Fibroblast of lung (primary cell): ENCODE measurements at regions not wholly inside any gene's neighbourhood (a gene's known extent, or its start where the extent isn't known, plus 50 kb on each side); places are given as distances from the start of the nearest gene placed in this dataset.
"Not testable (repeated sequence)": the region's sequence is repeated elsewhere in the genome, so short reads cannot be mapped to it uniquely, and the experiment has no call there.

Experiments used
- DNase-seq, 2 donors: peaks; one replicate each; pipeline versions ENCODE4 v3.0.0 to v3.0.0-alpha.2; 2010; ENCODE audit warnings: low read depth in 2 of 2
- H2AFZ ChIP-seq: 2 replicates; pipeline ENCODE4 v1.5.1; 2012; ENCODE audit warnings: low read length, control low read depth, inconsistent platforms
- H3K27ac ChIP-seq: 2 replicates; pipeline ENCODE4 v1.5.1; 2011; ENCODE audit warnings: low read length, control low read depth; ENCODE audit not compliant: insufficient read depth
- H3K27me3 ChIP-seq: 2 replicates; pipeline ENCODE4 v1.5.1; 2011; ENCODE audit warnings: mild to moderate bottlenecking, low read length; ENCODE audit not compliant: control insufficient read depth, insufficient read depth
- H3K36me3 ChIP-seq: 2 replicates; pipeline ENCODE4 v1.5.1; 2011; ENCODE audit warnings: low read length; ENCODE audit not compliant: control insufficient read depth, insufficient read depth
- H3K4me1 ChIP-seq: 2 replicates; pipeline ENCODE4 v1.5.1; 2011; ENCODE audit warnings: low read length; ENCODE audit not compliant: control insufficient read depth, insufficient read depth; ENCODE audit errors: extremely low read depth
- H3K4me2 ChIP-seq: 2 replicates; pipeline ENCODE4 v1.5.1; 2011; ENCODE audit warnings: low read length, control low read depth; ENCODE audit not compliant: insufficient read depth; ENCODE audit errors: extremely low read depth
- H3K4me3 ChIP-seq, 4 experiments: fragments of 200-600 bp in 1 of 4; sonication (generic) in 1 of 4; replicated peaks in 1 of 4; 2 replicates each; pipeline ENCODE4 v1.5.1; 2011 to 2016; ENCODE audit warnings: low read length in 4 of 4, low read depth in 3 of 4, mild to moderate bottlenecking in 3 of 4, control low read depth in 2 of 4, inconsistent platforms in 1 of 4, mixed read lengths in 1 of 4; ENCODE audit not compliant: insufficient read depth in 1 of 4; ENCODE audit errors: control extremely low read depth in 1 of 4
- H3K79me2 ChIP-seq: 2 replicates; pipeline ENCODE4 v1.5.1; 2012; ENCODE audit warnings: mild to moderate bottlenecking, low read length, inconsistent platforms; ENCODE audit not compliant: control insufficient read depth, insufficient read depth
- H3K9ac ChIP-seq: 2 replicates; pipeline ENCODE4 v1.5.1; 2011; ENCODE audit warnings: mild to moderate bottlenecking, low read length, control low read depth; ENCODE audit not compliant: insufficient read depth
- H3K9me3 ChIP-seq: 2 replicates; pipeline ENCODE4 v1.5.1; 2012; ENCODE audit warnings: low read depth, low read length; ENCODE audit not compliant: control insufficient read depth, insufficient read depth
- H4K20me1 ChIP-seq: 2 replicates; pipeline ENCODE4 v1.5.1; 2011; ENCODE audit warnings: low read length; ENCODE audit not compliant: control insufficient read depth, insufficient read depth; ENCODE audit errors: extremely low read depth
- CTCF ChIP-seq, 2 donors: IDR thresholded peaks in 1 of 2; conservative IDR thresholded peaks in 1 of 2; 1 replicate in 1 of 2; 2 replicates in 1 of 2; pipeline ENCODE4 v1.5.1; 2011 to 2012; ENCODE audit warnings: low read length in 2 of 2, control low read depth in 1 of 2, inconsistent platforms in 1 of 2, low read depth in 1 of 2, mild to moderate bottlenecking in 1 of 2
- EZH2 ChIP-seq: IDR thresholded peaks from 2 replicates; pipeline ENCODE4 v1.5.1; 2012; ENCODE audit warnings: low read length, control low read depth, mild to moderate bottlenecking; ENCODE audit errors: missing control alignments

- Histone ChIP-seq H4K20me1 (no peaks in the 10 kb centered on the region), H3K27me3 (no peaks in the 10 kb centered on the region), H3K9ac (no peak overlapping the region), H3K4me3 (no peak overlapping the region), H2AFZ (no peak overlapping the region), H3K79me2 (no peaks in the 10 kb centered on the region), H3K36me3 (no peaks in the 10 kb centered on the region), H3K4me2 (no peak overlapping the region), H3K9me3 (no peaks in the 10 kb centered on the region), H3K4me1 (no peaks in the 10 kb centered on the region), H3K27ac (no peak overlapping the region)
- no peak for DNase-seq
- TF ChIP-seq EZH2 = no peak
- TF ChIP-seq CTCF (conservative IDR thresholded peaks at IDR 0.05 in 1 of 2, IDR thresholded peaks at IDR 0.05 in 1 of 2; ENCODE audit: low read depth in 1 of 2, low read length in 2 of 2) = no peak
These were observed 202.3 kb upstream of the GALNT2 start for GRCh38 chr1:229864686-229865230.

- not testable (repeated sequence) for H3K79me2 ChIP-seq, H3K36me3 ChIP-seq, H3K4me2 ChIP-seq, H3K27ac ChIP-seq, H3K9ac ChIP-seq, H3K9me3 ChIP-seq, H2AFZ ChIP-seq, H4K20me1 ChIP-seq, H3K4me1 ChIP-seq, H3K27me3 ChIP-seq, H3K4me3 ChIP-seq, DNase-seq
These were observed 201.7 kb upstream of the GALNT2 start for GRCh38 chr1:229865321-229865720.

- no peak overlapping the region for H3K4me2 ChIP-seq
- no peaks in the 10 kb centered on the region for H3K9me3 ChIP-seq
- H3K4me1 ChIP-seq = no peaks in the 10 kb centered on the region
- no peak overlapping the region for H3K4me3 ChIP-seq
- H3K27ac ChIP-seq = no peak overlapping the region
- H3K27me3 ChIP-seq = no peaks in the 10 kb centered on the region
- no peaks in the 10 kb centered on the region for H4K20me1 ChIP-seq
- no peaks in the 10 kb centered on the region for H3K36me3 ChIP-seq
- no peak overlapping the region for H3K9ac ChIP-seq
- DNase-seq = no peak
- H3K79me2 ChIP-seq = no peaks in the 10 kb centered on the region
- TF ChIP-seq CTCF (conservative IDR thresholded peaks at IDR 0.05 in 1 of 2, IDR thresholded peaks at IDR 0.05 in 1 of 2; ENCODE audit: low read depth in 1 of 2, low read length in 2 of 2) (no peak), EZH2 (no peak)
- H2AFZ ChIP-seq = no peak overlapping the region
These were observed 199.3 kb upstream of the GALNT2 start for GRCh38 chr1:229867726-229868125.
